MM.1S (cell line): ENCODE measurements at regions not wholly inside any gene's neighbourhood (a gene's known extent, or its start where the extent isn't known, plus 50 kb on each side); places are given as distances from the start of the nearest gene placed in this dataset.

Experiments used
- DNase-seq: peaks from one replicate; pipeline ENCODE4 v3.0.0-alpha.2; 2015
- H2AFZ ChIP-seq: fragments of 300-600 bp; sonication (generic); 2 replicates; pipeline ENCODE4 v1.6.0; 2016; ENCODE audit warnings: antibody characterized with exemption, low read length
- H3F3A ChIP-seq: fragments of 300-600 bp; sonication (generic); 2 replicates; pipeline ENCODE4 v1.6.1; 2016; ENCODE audit warnings: mild to moderate bottlenecking, antibody characterized with exemption, low read length, moderate library complexity, mixed read lengths; ENCODE audit not compliant: insufficient read depth
- H3K27ac ChIP-seq: fragments of 300-600 bp; sonication (generic); 2 replicates; pipeline ENCODE4 v1.5.1; 2016; ENCODE audit warnings: mild to moderate bottlenecking, low read length
- H3K27me3 ChIP-seq: fragments of 300-600 bp; sonication (generic); replicated peaks from 2 replicates; pipeline ENCODE4 v1.6.0; 2016; ENCODE audit warnings: low read length; ENCODE audit not compliant: insufficient read depth
- H3K36me3 ChIP-seq: fragments of 300-600 bp; sonication (generic); replicated peaks from 2 replicates; pipeline ENCODE4 v1.6.1; 2016; ENCODE audit warnings: mild to moderate bottlenecking, low read length, mixed read lengths; ENCODE audit not compliant: insufficient read depth
- H3K4me1 ChIP-seq: fragments of 300-600 bp; sonication (generic); 2 replicates; pipeline ENCODE4 v1.6.1; 2016; ENCODE audit warnings: low read length, mixed read lengths
- H3K4me2 ChIP-seq: fragments of 300-600 bp; sonication (generic); 2 replicates; pipeline ENCODE4 v1.6.0; 2016; ENCODE audit warnings: low read depth, low read length
- H3K4me3 ChIP-seq: fragments of 300-600 bp; sonication (generic); 2 replicates; pipeline ENCODE4 v1.5.1; 2016; ENCODE audit warnings: low read length, mixed read lengths
- H3K79me2 ChIP-seq: fragments of 300-600 bp; sonication (generic); 2 replicates; pipeline ENCODE4 v1.6.1; 2016; ENCODE audit warnings: mixed run types, low read length, mixed read lengths
- H3K9ac ChIP-seq: fragments of 300-600 bp; sonication (generic); 2 replicates; pipeline ENCODE4 v1.6.1; 2016; ENCODE audit warnings: low read length, mixed read lengths
- H3K9me2 ChIP-seq: fragments of 300-600 bp; sonication (generic); replicated peaks from 2 replicates; pipeline ENCODE4 v1.6.1; 2016; ENCODE audit warnings: mild to moderate bottlenecking, low read length, mixed read lengths; ENCODE audit not compliant: insufficient read depth
- H3K9me3 ChIP-seq: fragments of 300-600 bp; sonication (generic); replicated peaks from 2 replicates; pipeline ENCODE4 v1.6.1; 2016; ENCODE audit warnings: mild to moderate bottlenecking, low read length, mixed read lengths; ENCODE audit not compliant: insufficient read depth
- H4K20me1 ChIP-seq: fragments of 300-600 bp; sonication (generic); 2 replicates; pipeline ENCODE4 v1.6.1; 2016; ENCODE audit warnings: mild to moderate bottlenecking, low read length, moderate library complexity, mixed read lengths; ENCODE audit not compliant: insufficient read depth
- CTCF ChIP-seq: fragments of 300-600 bp; sonication (generic); IDR thresholded peaks from 2 replicates; pipeline ENCODE4 v1.5.1; 2016; ENCODE audit warnings: antibody characterized with exemption, low read length, mixed read lengths
- EZH2 ChIP-seq: fragments of 300-600 bp; sonication (generic); optimal IDR thresholded peaks from 2 replicates; pipeline ENCODE3; 2017; ENCODE audit warnings: low read depth, mild to moderate bottlenecking, antibody characterized with exemption, low read length, mixed read lengths
- EZH2phosphoT487 ChIP-seq: fragments of 300-600 bp; sonication (generic); IDR thresholded peaks from 2 replicates; pipeline ENCODE4 v1.6.1; 2018; ENCODE audit warnings: antibody characterized with exemption, low read length

GRCh38 chr20:39944861-39945260, 744.2 kb downstream of the MAFB start:
- Histone ChIP-seq H3K79me2 (no peaks in the 10 kb centered on the region), H3K27me3 (no peaks in the 10 kb centered on the region), H4K20me1 (no peaks in the 10 kb centered on the region), H3K4me3 (no peak overlapping the region), H3K9ac (no peak overlapping the region), H3K4me1 (no peaks in the 10 kb centered on the region), H3K36me3 (no peaks in the 10 kb centered on the region), H3K9me3 (no peaks in the 10 kb centered on the region), H3K4me2 (no peak overlapping the region), H3K27ac (no peak overlapping the region), H3F3A (no peaks in the 10 kb centered on the region), H3K9me2 (no peaks in the 10 kb centered on the region), H2AFZ (no peak overlapping the region)
- DNase-seq = no peak
- TF ChIP-seq EZH2phosphoT487 (no peak), EZH2 (no peak), CTCF (no peak)

- no peaks in the 10 kb centered on the region for H4K20me1 ChIP-seq
- H3K9me2 ChIP-seq = no peaks in the 10 kb centered on the region
- H3F3A ChIP-seq = no peaks in the 10 kb centered on the region
- H3K4me1 ChIP-seq = no peaks in the 10 kb centered on the region
- no peaks in the 10 kb centered on the region for H3K9me3 ChIP-seq
- no peak overlapping the region for H3K4me2 ChIP-seq
- H3K36me3 ChIP-seq = no peaks in the 10 kb centered on the region
- H3K9ac ChIP-seq = no peak overlapping the region
- H2AFZ ChIP-seq = no peak overlapping the region
- no peaks in the 10 kb centered on the region for H3K79me2 ChIP-seq
- H3K27ac ChIP-seq = no peak overlapping the region
- no peaks in the 10 kb centered on the region for H3K27me3 ChIP-seq
- TF ChIP-seq EZH2 (no peak), CTCF (no peak), EZH2phosphoT487 (no peak)
- no peak overlapping the region for H3K4me3 ChIP-seq
- no peak for DNase-seq
Measured at GRCh38 chr20:39943336-39943735, 745.7 kb downstream of the MAFB start.

- no peak overlapping the region for H3K9ac ChIP-seq
- no peaks in the 10 kb centered on the region for H3K36me3 ChIP-seq
- no peaks in the 10 kb centered on the region for H4K20me1 ChIP-seq
- H2AFZ ChIP-seq = no peak overlapping the region
- DNase-seq = no peak
- no peaks in the 10 kb centered on the region for H3K4me1 ChIP-seq
- H3K4me3 ChIP-seq = no peak overlapping the region
- H3K27me3 ChIP-seq = no peaks in the 10 kb centered on the region
- TF ChIP-seq CTCF (no peak), EZH2 (no peak)
- H3K4me2 ChIP-seq = no peak overlapping the region
- H3K27ac ChIP-seq = no peak overlapping the region
- H3K9me3 ChIP-seq = no peaks in the 10 kb centered on the region
- no peaks in the 10 kb centered on the region for H3K79me2 ChIP-seq
- no peaks in the 10 kb centered on the region for H3F3A ChIP-seq
- no peaks in the 10 kb centered on the region for H3K9me2 ChIP-seq
Measured at GRCh38 chr20:39941245-39941644, 747.8 kb downstream of the MAFB start.
